ENCODE measurements at regions not wholly inside any gene's neighbourhood (a gene's known extent, or its start where the extent isn't known, plus 50 kb on each side); places are given as distances from the start of the nearest gene placed in this dataset.

- H3K27ac Mint-ChIP-seq (ENCODE audit: unreplicated experiment) = no peak overlapping the region
- H3K27me3 Mint-ChIP-seq (ENCODE audit: unreplicated experiment) = no peaks in the 10 kb centered on the region
- H3K4me3 Mint-ChIP-seq (ENCODE audit: unreplicated experiment) = no peak overlapping the region
- no peaks in the 10 kb centered on the region for H3K9me3 Mint-ChIP-seq (ENCODE audit: unreplicated experiment)
- no peaks in the 10 kb centered on the region for H3K36me3 Mint-ChIP-seq (ENCODE audit: low read depth, unreplicated experiment)
- DNase-seq (ENCODE audit: low spot score) = no peak
- H3K4me1 Mint-ChIP-seq (ENCODE audit: unreplicated experiment) = peaks cover 12% of the 10 kb centered on the region
- no peak for TF ChIP-seq CTCF (IDR thresholded peaks at IDR 0.05; ENCODE audit: unreplicated experiment)
Observed at GRCh38 chr3:154783521-154783931, 296.6 kb upstream of the MME start.

GRCh38 chr3:154783061-154783460, 297.1 kb upstream of the MME start:
- Mint-ChIP-seq H3K27me3 (ENCODE audit: unreplicated experiment) (no peaks in the 10 kb centered on the region), H3K9me3 (ENCODE audit: unreplicated experiment) (no peaks in the 10 kb centered on the region), H3K36me3 (ENCODE audit: low read depth, unreplicated experiment) (no peaks in the 10 kb centered on the region), H3K4me3 (ENCODE audit: unreplicated experiment) (no peak overlapping the region), H3K4me1 (ENCODE audit: unreplicated experiment) (peaks cover 12% of the 10 kb centered on the region), H3K27ac (ENCODE audit: unreplicated experiment) (no peak overlapping the region)
- no peak for DNase-seq (ENCODE audit: low spot score)
- no peak for TF ChIP-seq CTCF (IDR thresholded peaks at IDR 0.05; ENCODE audit: unreplicated experiment)

GRCh38 chr3:154782151-154782550, 298.0 kb upstream of the MME start:
- H3K9me3 Mint-ChIP-seq (ENCODE audit: unreplicated experiment) = no peaks in the 10 kb centered on the region

GRCh38 chr3:154781595-154781994, 298.5 kb upstream of the MME start:
- Mint-ChIP-seq H3K9me3 (ENCODE audit: unreplicated experiment) (no peaks in the 10 kb centered on the region), H3K4me3 (ENCODE audit: unreplicated experiment) (no peak overlapping the region), H3K4me1 (ENCODE audit: unreplicated experiment) (peaks cover 8% of the 10 kb centered on the region), H3K36me3 (ENCODE audit: low read depth, unreplicated experiment) (no peaks in the 10 kb centered on the region), H3K27ac (ENCODE audit: unreplicated experiment) (no peak overlapping the region), H3K27me3 (ENCODE audit: unreplicated experiment) (no peaks in the 10 kb centered on the region)
- TF ChIP-seq CTCF (IDR thresholded peaks at IDR 0.05; ENCODE audit: unreplicated experiment) = no peak
- DNase-seq (ENCODE audit: low spot score) = no peak

More at GRCh38 chr3:154782151-154782550, 298.0 kb upstream of the MME start:
- H3K4me3 Mint-ChIP-seq (ENCODE audit: unreplicated experiment) = no peak overlapping the region
- peaks cover 12% of the 10 kb centered on the region for H3K4me1 Mint-ChIP-seq (ENCODE audit: unreplicated experiment)
- H3K27me3 Mint-ChIP-seq (ENCODE audit: unreplicated experiment) = no peaks in the 10 kb centered on the region
- no peak for DNase-seq (ENCODE audit: low spot score)
- TF ChIP-seq CTCF (IDR thresholded peaks at IDR 0.05; ENCODE audit: unreplicated experiment) = no peak
- no peak overlapping the region for H3K27ac Mint-ChIP-seq (ENCODE audit: unreplicated experiment)
- H3K36me3 Mint-ChIP-seq (ENCODE audit: low read depth, unreplicated experiment) = no peaks in the 10 kb centered on the region

GRCh38 chr3:154780263-154780662, 299.9 kb upstream of the MME start:
- no peaks in the 10 kb centered on the region for H3K36me3 Mint-ChIP-seq (ENCODE audit: low read depth, unreplicated experiment)
- H3K27me3 Mint-ChIP-seq (ENCODE audit: unreplicated experiment) = no peaks in the 10 kb centered on the region
- peaks cover 5% of the 10 kb centered on the region for H3K4me1 Mint-ChIP-seq (ENCODE audit: unreplicated experiment)
- H3K9me3 Mint-ChIP-seq (ENCODE audit: unreplicated experiment) = no peaks in the 10 kb centered on the region
- H3K27ac Mint-ChIP-seq (ENCODE audit: unreplicated experiment) = no peak overlapping the region
- DNase-seq (ENCODE audit: low spot score) = no peak
- H3K4me3 Mint-ChIP-seq (ENCODE audit: unreplicated experiment) = no peak overlapping the region
- no peak for TF ChIP-seq CTCF (IDR thresholded peaks at IDR 0.05; ENCODE audit: unreplicated experiment)

Measured in endothelial cell (in vitro differentiated cells).